H1 (cell line): ENCODE measurements at regions not wholly inside any gene's neighbourhood (a gene's known extent, or its start where the extent isn't known, plus 50 kb on each side); places are given as distances from the start of the nearest gene placed in this dataset.

ENCODE experiments used
- PHF8 ChIP-seq: fragments of 200-600 bp; sonication (generic); conservative IDR thresholded peaks from 2 replicates; pipeline ENCODE4 v1.7.1; 2012; ENCODE audit warnings: low read depth, mild to moderate bottlenecking, inconsistent platforms, low read length, moderate library complexity

- TF ChIP-seq PHF8 = no peak
Measured at GRCh38 chr2:226376516-226377180, 423.0 kb downstream of the IRS1 start (continued).
